Hepatic stellate cell (primary cell): ENCODE measurements at regions not wholly inside any gene's neighbourhood (a gene's known extent, or its start where the extent isn't known, plus 50 kb on each side); places are given as distances from the start of the nearest gene placed in this dataset.

Experiments used
- DNase-seq: peaks from one replicate; pipeline ENCODE4 v3.0.0; 2011; ENCODE audit warnings: low spot score

- DNase-seq: no peak
These were observed 137.9 kb upstream of the MAP9 start for GRCh38 chr4:155514628-155515027.

GRCh38 chr4:155512817-155513216 is 136.1 kb upstream of the MAP9 start:
- no peak for DNase-seq

GRCh38 chr4:155512046-155512445 is 135.3 kb upstream of the MAP9 start:
- no peak for DNase-seq

GRCh38 chr4:155510771-155511170 is 134.0 kb upstream of the MAP9 start:
- no peak for DNase-seq

- no peak for DNase-seq
These were observed 132.8 kb upstream of the MAP9 start for GRCh38 chr4:155509555-155509954.

GRCh38 chr4:155506745-155507144 is 130.0 kb upstream of the MAP9 start:
- no peak for DNase-seq

- no peak for DNase-seq
These were observed 128.6 kb upstream of the MAP9 start for GRCh38 chr4:155505321-155505720.

- DNase-seq: no peak
These were observed 120.5 kb upstream of the MAP9 start for GRCh38 chr4:155497306-155497705.

GRCh38 chr4:155496294-155496626 is 119.5 kb upstream of the MAP9 start:
- no peak for DNase-seq

GRCh38 chr4:155495572-155496293 is 119.0 kb upstream of the MAP9 start:
- DNase-seq: no peak

GRCh38 chr4:155494037-155494718 is 117.4 kb upstream of the MAP9 start:
- DNase-seq: no peak

GRCh38 chr4:155491336-155492120 is 114.8 kb upstream of the MAP9 start:
- DNase-seq: no peak

- no peak for DNase-seq
These were observed 112.5 kb upstream of the MAP9 start for GRCh38 chr4:155489271-155489670.

GRCh38 chr4:155488691-155489090 is 111.9 kb upstream of the MAP9 start:
- no peak for DNase-seq

- DNase-seq: no peak
These were observed 110.4 kb upstream of the MAP9 start for GRCh38 chr4:155487210-155487609.

GRCh38 chr4:155481150-155481549 is 104.4 kb upstream of the MAP9 start:
- no peak for DNase-seq

- no peak for DNase-seq
These were observed 103.1 kb upstream of the MAP9 start for GRCh38 chr4:155479835-155480234.

GRCh38 chr4:155478336-155478835 is 101.6 kb upstream of the MAP9 start:
- DNase-seq: no peak

- DNase-seq: no peak
These were observed 98.0 kb upstream of the MAP9 start for GRCh38 chr4:155474758-155475157.

- DNase-seq: no peak
These were observed 96.8 kb upstream of the MAP9 start for GRCh38 chr4:155473420-155474095.

GRCh38 chr4:155468282-155468681 is 91.5 kb upstream of the MAP9 start:
- DNase-seq: no peak

- no peak for DNase-seq
These were observed 73.9 kb upstream of the MAP9 start for GRCh38 chr4:155450676-155451075.
